DND-41 (cell line): ENCODE measurements at regions not wholly inside any gene's neighbourhood (a gene's known extent, or its start where the extent isn't known, plus 50 kb on each side); places are given as distances from the start of the nearest gene placed in this dataset.

Source experiments
- ATAC-seq: fragments of 200-7000 bp; cut with Tn5 transposase; 3 replicates; pipeline ENCODE4 v1.9.1; 2021; ENCODE audit warnings: low read depth; ENCODE audit not compliant: insufficient read depth
- DNase-seq: peaks from one replicate; pipeline ENCODE4 v3.0.0-alpha.2; 2020
- H2AFZ ChIP-seq: 2 replicates; pipeline ENCODE4 v1.6.0; 2012; ENCODE audit warnings: low read depth, low read length
- H3K27ac ChIP-seq: 2 replicates; pipeline ENCODE4 v1.5.1; 2012; ENCODE audit warnings: low read length, inconsistent platforms
- H3K27me3 ChIP-seq: fragments of 200-600 bp; sonication (generic); 2 replicates; pipeline ENCODE4 v1.6.0; 2012; ENCODE audit warnings: low read length, mild to moderate bottlenecking, inconsistent platforms; ENCODE audit not compliant: insufficient read depth, poor library complexity
- H3K36me3 ChIP-seq: 2 replicates; pipeline ENCODE4 v1.5.1; 2012; ENCODE audit warnings: low read length, inconsistent platforms; ENCODE audit not compliant: insufficient read depth
- H3K4me1 ChIP-seq: 2 replicates; pipeline ENCODE4 v1.5.1; 2012; ENCODE audit warnings: mild to moderate bottlenecking, low read length; ENCODE audit not compliant: insufficient read depth
- H3K4me2 ChIP-seq: 2 replicates; pipeline ENCODE4 v1.6.0; 2012; ENCODE audit warnings: mild to moderate bottlenecking, moderate library complexity, low read length, inconsistent platforms; ENCODE audit not compliant: insufficient read depth
- H3K4me3 ChIP-seq, 2 experiments: fragments of 200-600 bp in 1 of 2; shearing (Covaris generic) in 1 of 2; 2 replicates each; pipeline ENCODE4 v1.5.1; 2012 to 2016; ENCODE audit warnings: inconsistent platforms in 2 of 2, low read length in 2 of 2, mild to moderate bottlenecking in 2 of 2, low read depth in 1 of 2, moderate library complexity in 1 of 2
- H3K79me2 ChIP-seq: 2 replicates; pipeline ENCODE4 v1.6.0; 2012; ENCODE audit warnings: low read length, inconsistent platforms; ENCODE audit not compliant: insufficient read depth
- H3K9ac ChIP-seq: 2 replicates; pipeline ENCODE4 v1.6.0; 2012; ENCODE audit warnings: low read depth, mild to moderate bottlenecking, inconsistent platforms, low read length, moderate library complexity
- H3K9me3 ChIP-seq: 2 replicates; pipeline ENCODE4 v1.5.1; 2012; ENCODE audit warnings: low read length, moderate library complexity, mild to moderate bottlenecking, inconsistent platforms; ENCODE audit not compliant: insufficient read depth, severe bottlenecking
- H4K20me1 ChIP-seq: 2 replicates; pipeline ENCODE4 v1.6.0; 2012; ENCODE audit warnings: low read length; ENCODE audit not compliant: insufficient read depth
- EZH2 ChIP-seq: IDR thresholded peaks from 3 replicates; pipeline ENCODE4 v1.6.1; 2012; ENCODE audit warnings: borderline replicate concordance, low read depth, mild to moderate bottlenecking, moderate library complexity, low read length, inconsistent platforms; ENCODE audit not compliant: severe bottlenecking
- TF ChIP-seq, protein P1 (sequence below): IDR thresholded peaks from 2 replicates; pipeline ENCODE4 v1.5.1; 2012; ENCODE audit warnings: borderline replicate concordance, low read length, moderate library complexity, mild to moderate bottlenecking; ENCODE audit not compliant: poor library complexity, severe bottlenecking; ENCODE audit errors: extremely low read depth

GRCh38 chr4:80142394-80143306 is 54.7 kb upstream of the PRDM8 start:
- peak overlapping the region; percentile 27; the same call in 1 of the 2 replicates for H2AFZ ChIP-seq
- no peak overlapping the region for H3K4me2 ChIP-seq
- TF ChIP-seq EZH2, result no peak
- TF ChIP-seq, protein P1, sequence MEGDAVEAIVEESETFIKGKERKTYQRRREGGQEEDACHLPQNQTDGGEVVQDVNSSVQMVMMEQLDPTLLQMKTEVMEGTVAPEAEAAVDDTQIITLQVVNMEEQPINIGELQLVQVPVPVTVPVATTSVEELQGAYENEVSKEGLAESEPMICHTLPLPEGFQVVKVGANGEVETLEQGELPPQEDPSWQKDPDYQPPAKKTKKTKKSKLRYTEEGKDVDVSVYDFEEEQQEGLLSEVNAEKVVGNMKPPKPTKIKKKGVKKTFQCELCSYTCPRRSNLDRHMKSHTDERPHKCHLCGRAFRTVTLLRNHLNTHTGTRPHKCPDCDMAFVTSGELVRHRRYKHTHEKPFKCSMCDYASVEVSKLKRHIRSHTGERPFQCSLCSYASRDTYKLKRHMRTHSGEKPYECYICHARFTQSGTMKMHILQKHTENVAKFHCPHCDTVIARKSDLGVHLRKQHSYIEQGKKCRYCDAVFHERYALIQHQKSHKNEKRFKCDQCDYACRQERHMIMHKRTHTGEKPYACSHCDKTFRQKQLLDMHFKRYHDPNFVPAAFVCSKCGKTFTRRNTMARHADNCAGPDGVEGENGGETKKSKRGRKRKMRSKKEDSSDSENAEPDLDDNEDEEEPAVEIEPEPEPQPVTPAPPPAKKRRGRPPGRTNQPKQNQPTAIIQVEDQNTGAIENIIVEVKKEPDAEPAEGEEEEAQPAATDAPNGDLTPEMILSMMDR, result no peak
- no peaks in the 10 kb centered on the region for H4K20me1 ChIP-seq
- no peaks in the 10 kb centered on the region for H3K36me3 ChIP-seq
- DNase-seq (no peak), ATAC-seq (no peak)
- no peaks in the 10 kb centered on the region for H3K27me3 ChIP-seq
- peak overlapping the region; percentile 45 for H3K27ac ChIP-seq
- no peaks in the 10 kb centered on the region for H3K9me3 ChIP-seq
- H3K79me2 ChIP-seq, result no peaks in the 10 kb centered on the region
- H3K4me1 ChIP-seq, result peaks cover 66% of the 10 kb centered on the region
- no peak overlapping the region for H3K4me3 ChIP-seq
- H3K9ac ChIP-seq, result no peak overlapping the region

DNA sequence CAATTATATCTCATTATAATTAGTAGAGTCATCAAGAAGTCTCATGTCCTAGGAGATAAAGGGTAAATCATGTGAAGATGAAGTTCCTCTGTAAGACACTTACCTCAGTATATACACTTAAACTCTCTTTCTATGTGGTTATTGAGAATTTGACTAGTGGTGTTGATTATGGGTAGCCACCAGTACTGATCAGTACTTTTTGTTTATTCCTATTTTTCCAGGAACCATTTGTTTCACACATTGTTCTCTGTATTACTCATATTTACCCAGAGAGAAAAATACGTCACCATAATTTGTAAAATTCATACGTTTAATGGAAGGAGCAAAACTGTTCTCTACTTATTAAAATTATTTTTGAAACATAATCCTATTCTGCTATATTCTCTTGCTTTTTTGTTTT is 55.8 kb upstream of the PRDM8 start:
- Histone ChIP-seq H3K9ac (no peak overlapping the region), H3K9me3 (no peaks in the 10 kb centered on the region), H3K4me1 (peaks cover 77% of the 10 kb centered on the region), H3K27me3 (no peaks in the 10 kb centered on the region), H3K79me2 (no peaks in the 10 kb centered on the region), H3K36me3 (no peaks in the 10 kb centered on the region), H3K4me2 (no peak overlapping the region), H3K4me3 (no peak overlapping the region), H2AFZ (no peak overlapping the region), H4K20me1 (no peaks in the 10 kb centered on the region), H3K27ac (0 out of 2 replicates have a peak overlapping the region, but pooled peaks have one; percentile 47)
- ATAC-seq (no peak), DNase-seq (no peak)
- no peak for TF ChIP-seq EZH2
- TF ChIP-seq, protein P1, result no peak

DNA sequence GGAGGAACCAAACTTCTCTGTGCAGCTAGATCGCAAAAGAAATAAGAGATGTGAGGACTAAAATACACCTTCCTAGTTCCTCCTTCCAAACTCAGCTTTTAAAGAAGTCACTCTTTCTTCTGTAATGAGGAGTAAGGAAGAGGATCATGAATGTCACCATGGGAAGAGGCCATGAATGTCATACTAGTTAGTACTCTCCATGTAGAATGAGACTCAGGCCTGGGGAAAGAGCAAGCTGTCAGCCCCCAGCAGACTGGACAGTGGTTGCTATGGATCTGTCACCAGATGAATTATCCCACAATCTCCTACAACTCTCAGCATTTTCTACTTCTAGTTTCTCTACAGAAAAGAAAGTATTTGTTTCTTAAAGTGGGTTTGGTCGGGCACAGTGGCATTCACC is 57.1 kb upstream of the PRDM8 start:
- Histone ChIP-seq H3K4me1 (peaks cover 87% of the 10 kb centered on the region), H3K9ac (peak overlapping the region; percentile 36), H3K4me2 (no peak overlapping the region), H4K20me1 (no peaks in the 10 kb centered on the region), H3K79me2 (no peaks in the 10 kb centered on the region), H3K36me3 (no peaks in the 10 kb centered on the region), H3K4me3 (no peak overlapping the region), H3K27me3 (no peaks in the 10 kb centered on the region), H3K9me3 (no peaks in the 10 kb centered on the region), H3K27ac (peak overlapping the region; percentile 97), H2AFZ (peak overlapping the region; percentile 17)
- TF ChIP-seq EZH2, result no peak
- TF ChIP-seq, protein P1, result no peak
- no peak for ATAC-seq
- DNase-seq, result no peak
